ENCODE measurements at regions not wholly inside any gene's neighbourhood (a gene's known extent, or its start where the extent isn't known, plus 50 kb on each side); places are given as distances from the start of the nearest gene placed in this dataset.

GRCh38 chr6:56311061-56311460, 63.7 kb upstream of the COL21A1 start:
- Histone ChIP-seq H3K27me3 (no peaks in the 10 kb centered on the region), H3K4me1 (peaks cover 0 to 9% (median 0%) of the 10 kb centered on the region in 4 donors), H3K4me3 (no peak overlapping the region), H3K9me3 (no peaks in the 10 kb centered on the region), H3K27ac (no peak overlapping the region), H3K36me3 (no peaks in the 10 kb centered on the region)
- 29 to 37% methylated on average over 2 of the region's 2 CpGs for WGBS, 2 donors (ENCODE audit: low coverage in 1 of 2)
- DNase-seq: no peak
- in situ Hi-C loops (cut with MboI; ENCODE audit: low pct_ligation_motif_present in 1 of 4, low pct_unique_long_range_greater_than_20kb in 1 of 4, low sequenced_read_pairs in 3 of 4): no loop called here
- no peak for TF ChIP-seq CTCF (IDR thresholded peaks at IDR 0.05)
- TF ChIP-seq POLR2AphosphoS5 (IDR thresholded peaks at IDR 0.05): no peak
- no peak for TF ChIP-seq EP300 (IDR thresholded peaks at IDR 0.05; ENCODE audit: low read depth)
- TF ChIP-seq POLR2A (IDR thresholded peaks at IDR 0.05): no peak
- intact Hi-C loops (cut with DNase I; ENCODE audit: low total_unique reads): no loop called here

DNA sequence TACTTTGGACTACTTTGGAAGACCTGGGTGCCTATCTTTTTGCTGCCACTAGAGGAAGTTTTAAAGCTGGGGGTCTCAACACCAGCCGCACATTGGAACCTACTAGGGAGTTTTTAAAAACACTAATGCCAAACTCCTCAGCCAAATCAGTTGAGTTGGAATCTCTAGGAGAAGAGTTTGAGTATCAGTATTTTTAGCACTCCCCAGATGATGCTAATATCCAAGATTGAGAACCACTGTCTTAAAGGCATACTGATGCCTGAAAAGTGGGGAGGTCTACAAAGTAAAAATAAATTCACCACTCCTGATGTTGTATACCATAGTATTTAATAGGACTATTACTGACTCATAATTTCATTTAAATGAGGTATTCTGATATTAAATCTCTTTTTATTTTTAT, 62.9 kb upstream of the COL21A1 start:
- TF ChIP-seq EP300 (IDR thresholded peaks at IDR 0.05; ENCODE audit: low read depth) (no peak), POLR2AphosphoS5 (IDR thresholded peaks at IDR 0.05) (no peak), CTCF (IDR thresholded peaks at IDR 0.05) (no peak), POLR2A (IDR thresholded peaks at IDR 0.05) (no peak)
- no peak for DNase-seq
- H3K4me1 ChIP-seq: peaks cover 0 to 9% (median 0%) of the 10 kb centered on the region in 4 donors
- 80 to 83% methylated on average over 1 of the region's 1 CpG for WGBS, 2 donors (ENCODE audit: low coverage in 1 of 2)
- intact Hi-C loops (cut with DNase I; ENCODE audit: low total_unique reads) (no loop called here), in situ Hi-C loops (cut with MboI; ENCODE audit: low pct_ligation_motif_present in 1 of 4, low pct_unique_long_range_greater_than_20kb in 1 of 4, low sequenced_read_pairs in 3 of 4) (no loop called here)
- H3K36me3 ChIP-seq: no peaks in the 10 kb centered on the region
- no peak overlapping the region for H3K27ac ChIP-seq
- no peak overlapping the region for H3K4me3 ChIP-seq
- H3K27me3 ChIP-seq: no peaks in the 10 kb centered on the region
- H3K9me3 ChIP-seq: no peaks in the 10 kb centered on the region

GRCh38 chr6:56299916-56300315, 52.5 kb upstream of the COL21A1 start:
- no peak for TF ChIP-seq POLR2A (IDR thresholded peaks at IDR 0.05)
- intact Hi-C loops (cut with DNase I; ENCODE audit: low total_unique reads) (no loop called here), in situ Hi-C loops (cut with MboI; ENCODE audit: low pct_ligation_motif_present in 1 of 4, low pct_unique_long_range_greater_than_20kb in 1 of 4, low sequenced_read_pairs in 3 of 4) (loop anchor here in 2 of 4 donors (10.0 kb wide), 1 partner anchor 315 kb away; no protein-coding TSS in a partner anchor)
- Histone ChIP-seq H3K4me3 (no peak overlapping the region), H3K27ac (no peak overlapping the region), H3K4me1 (no peaks in the 10 kb centered on the region), H3K9me3 (no peaks in the 10 kb centered on the region), H3K36me3 (no peaks in the 10 kb centered on the region), H3K27me3 (no peaks in the 10 kb centered on the region)
- WGBS, 2 donors (ENCODE audit: low coverage in 1 of 2): 90 to 92% methylated on average over 1 of the region's 1 CpG
- DNase-seq: no peak

DNA sequence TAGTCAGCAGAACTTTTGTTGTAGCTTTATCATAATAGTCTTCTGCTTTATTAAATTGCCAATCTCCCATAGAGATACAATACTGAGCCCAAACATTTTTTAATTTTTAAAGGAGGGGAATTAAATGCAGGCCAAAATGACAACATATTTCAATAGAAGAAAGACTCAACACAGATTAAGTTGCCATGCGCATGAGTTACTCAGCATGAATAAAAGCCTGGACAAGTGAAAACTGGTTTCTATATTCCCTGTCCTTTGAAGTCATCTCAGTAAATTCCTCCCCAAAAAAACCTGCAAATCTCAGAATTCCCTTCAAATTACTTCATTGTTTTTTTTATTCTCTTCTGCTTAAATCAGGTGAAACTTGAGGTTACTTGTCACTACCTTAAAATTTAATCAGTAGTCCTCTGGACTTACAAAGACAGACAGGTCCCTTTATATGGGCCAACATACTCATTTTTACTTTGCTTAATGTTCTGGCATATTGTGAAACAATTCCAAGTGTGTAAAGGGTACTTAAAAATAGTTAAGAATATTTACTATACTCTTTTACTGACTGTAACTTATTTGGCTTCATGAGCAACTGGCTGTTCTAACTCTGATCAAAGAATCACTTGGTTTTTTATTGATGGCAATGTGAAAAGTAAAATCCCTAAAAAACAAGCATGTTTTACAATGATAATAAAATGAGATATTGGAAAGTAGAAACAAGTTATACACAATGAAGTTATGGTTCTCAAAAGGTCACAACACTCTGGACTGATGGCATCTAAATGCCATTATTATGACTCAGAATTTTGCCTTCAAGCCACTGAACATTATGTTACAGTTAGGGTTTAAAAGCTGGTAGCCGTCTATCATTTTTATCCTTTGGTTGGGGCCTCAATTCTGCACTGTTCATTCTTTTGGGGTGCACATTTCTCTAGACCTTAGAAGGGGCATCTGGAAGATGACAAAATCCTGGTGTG, 49.9 kb upstream of the COL21A1 start:
- H3K27ac ChIP-seq: no peak overlapping the region
- no peak for DNase-seq
- TF ChIP-seq CTCF (IDR thresholded peaks at IDR 0.05): no peak
- TF ChIP-seq POLR2A (IDR thresholded peaks at IDR 0.05): no peak
- H3K4me1 ChIP-seq: no peaks in the 10 kb centered on the region
- no peaks in the 10 kb centered on the region for H3K9me3 ChIP-seq
- H3K27me3 ChIP-seq: no peaks in the 10 kb centered on the region
- no peaks in the 10 kb centered on the region for H3K36me3 ChIP-seq
- WGBS, 2 donors (ENCODE audit: low coverage in 1 of 2): 58 to 60% methylated on average over 2 of the region's 2 CpGs
- in situ Hi-C loops (cut with MboI; ENCODE audit: low pct_ligation_motif_present in 1 of 4, low pct_unique_long_range_greater_than_20kb in 1 of 4, low sequenced_read_pairs in 3 of 4): loop anchor here in 2 of 4 donors (10.0 kb wide), 1 partner anchor 313 kb away; no protein-coding TSS in a partner anchor
- no peak overlapping the region for H3K4me3 ChIP-seq
- intact Hi-C loops (cut with DNase I; ENCODE audit: low total_unique reads): no loop called here

Data from transverse colon (tissue), 4 donors.